ENCODE measurements at regions not wholly inside any gene's neighbourhood (a gene's known extent, or its start where the extent isn't known, plus 50 kb on each side); places are given as distances from the start of the nearest gene placed in this dataset.

DNA sequence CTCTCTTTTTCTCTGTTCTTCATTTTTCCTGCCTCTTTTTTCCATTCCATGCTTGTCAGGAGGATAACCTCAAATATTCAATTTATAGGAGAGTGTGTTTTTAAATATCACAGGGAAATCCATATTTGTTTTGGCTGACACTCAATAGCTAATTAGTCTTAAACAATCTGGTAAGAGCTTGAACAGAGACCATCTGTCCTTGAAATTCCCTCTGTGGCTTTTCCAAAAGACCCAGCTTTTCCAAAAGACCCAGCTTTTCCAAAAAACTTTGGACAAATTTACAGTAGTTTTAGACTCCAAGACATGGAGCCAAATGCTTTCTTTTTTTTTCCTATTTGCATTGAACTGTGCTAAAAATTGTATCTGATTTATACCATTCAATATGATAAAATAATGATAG lies 127.4 kb upstream of the FAM83B start:
- no peak for DNase-seq

DNA sequence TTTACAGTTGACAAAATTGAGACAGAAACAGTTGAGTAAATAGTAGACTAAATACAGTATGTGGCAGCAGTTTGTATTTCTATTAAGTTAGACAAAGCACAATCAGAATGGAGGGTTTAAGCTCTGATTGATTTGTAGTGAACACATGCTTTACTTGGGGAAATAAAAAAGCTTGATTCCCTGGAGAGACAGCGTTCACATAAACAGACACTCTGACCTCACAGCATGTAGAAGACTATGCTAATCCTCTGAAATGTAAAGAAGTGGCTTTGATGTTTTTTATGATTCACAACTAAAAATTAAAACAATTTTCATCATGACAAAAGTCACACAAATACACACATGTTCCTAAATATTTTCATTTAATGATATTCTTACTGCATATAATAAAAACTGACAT lies 126.9 kb upstream of the FAM83B start:
- no peak for DNase-seq

DNA sequence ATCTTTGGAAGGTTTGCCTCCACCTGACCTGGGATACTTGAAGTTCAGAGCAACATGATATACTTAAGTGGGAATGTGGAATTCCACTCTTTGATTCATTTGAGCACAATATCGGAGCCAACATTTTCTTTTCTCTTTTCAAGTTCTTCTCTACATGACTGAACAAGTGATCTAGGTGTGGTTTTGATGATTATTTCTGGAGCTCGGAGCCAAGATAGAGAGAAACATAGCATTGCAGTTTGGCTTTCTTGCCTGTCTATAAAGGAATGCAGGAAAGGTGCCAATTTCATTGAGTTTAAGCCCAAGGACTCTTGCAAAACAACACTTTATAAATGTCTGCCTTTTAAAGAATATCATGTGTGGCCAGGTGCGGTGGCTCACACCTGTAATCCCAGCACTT lies 124.2 kb upstream of the FAM83B start:
- no peak for DNase-seq

DNA sequence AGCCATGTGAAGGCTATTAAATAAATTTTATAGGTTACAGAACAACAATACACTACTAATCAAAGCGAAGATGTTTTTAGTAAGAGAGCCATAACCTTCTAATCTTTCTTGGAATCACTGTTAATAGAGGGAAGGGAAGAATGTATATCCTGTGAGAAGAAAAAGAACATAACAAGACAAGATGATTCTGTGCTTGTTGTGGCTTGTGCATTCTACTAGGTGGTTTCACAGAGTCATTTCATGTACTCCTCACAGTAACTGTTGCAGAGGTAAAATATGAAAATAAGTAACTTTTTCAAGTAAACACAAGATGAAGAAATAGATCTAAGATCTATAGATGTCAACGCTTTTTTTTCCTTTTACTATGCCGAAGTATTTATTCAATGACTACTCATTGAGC lies 116.9 kb upstream of the FAM83B start:
- no peak for DNase-seq

DNA sequence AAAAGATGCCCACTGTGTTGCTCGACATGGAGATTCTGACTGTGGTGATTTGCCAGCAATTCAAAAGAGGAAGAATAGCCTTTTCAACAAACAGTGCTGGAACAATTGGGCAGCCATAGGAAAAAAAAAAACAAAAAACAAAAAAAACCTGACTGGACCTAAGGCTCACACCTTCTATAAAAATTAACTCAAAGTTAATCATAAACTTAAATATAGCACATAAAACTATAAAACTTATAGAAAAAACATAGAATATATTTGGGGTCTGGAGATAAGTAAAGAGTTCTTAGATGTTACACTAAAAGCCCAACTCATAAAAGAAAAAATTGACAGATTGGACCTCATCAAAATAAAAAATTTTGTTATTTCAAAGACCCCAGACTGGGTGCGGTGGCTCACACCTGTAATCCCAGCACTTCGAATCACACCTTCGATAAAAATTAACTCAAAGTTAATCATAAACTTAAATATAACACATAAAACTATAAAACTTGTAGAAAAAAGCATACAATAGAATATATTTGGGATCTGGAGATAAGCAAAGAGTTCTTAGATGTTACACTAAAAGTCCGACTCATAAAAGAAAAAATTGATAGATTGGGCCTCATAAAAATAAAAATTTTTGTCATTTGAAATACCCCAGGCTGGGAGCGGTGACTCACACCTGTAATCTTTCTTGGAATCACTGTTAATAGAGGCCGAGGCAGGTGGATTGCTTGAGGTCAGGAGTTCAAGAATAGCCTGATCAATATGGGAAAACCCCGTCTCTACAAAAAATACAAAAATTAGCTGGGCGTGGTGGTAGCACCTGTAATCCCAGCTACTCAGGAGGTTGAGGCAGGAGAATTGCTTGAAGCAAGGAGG lies 115.6 kb upstream of the FAM83B start:
- DNase-seq, result no peak

DNA sequence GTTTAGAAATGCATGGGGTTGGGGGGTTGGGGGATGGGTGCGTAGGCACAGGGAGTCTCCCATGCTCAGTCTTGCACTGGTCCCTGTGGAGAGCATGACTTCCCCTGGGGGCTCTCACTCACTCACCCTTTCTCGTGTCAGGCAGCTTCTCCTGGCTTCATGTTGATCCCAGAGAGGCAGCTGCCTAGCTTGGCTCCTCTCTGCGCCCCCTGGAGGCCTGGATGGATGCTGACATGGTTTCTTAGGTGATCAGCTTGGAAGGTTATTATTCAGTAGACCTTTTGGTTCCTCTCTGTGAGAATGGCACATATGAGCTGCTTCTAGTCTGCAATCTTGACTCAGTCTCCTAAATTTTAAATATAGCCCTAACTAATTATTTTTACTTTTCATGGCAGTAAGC lies 109.3 kb upstream of the FAM83B start:
- no peak for DNase-seq

DNA sequence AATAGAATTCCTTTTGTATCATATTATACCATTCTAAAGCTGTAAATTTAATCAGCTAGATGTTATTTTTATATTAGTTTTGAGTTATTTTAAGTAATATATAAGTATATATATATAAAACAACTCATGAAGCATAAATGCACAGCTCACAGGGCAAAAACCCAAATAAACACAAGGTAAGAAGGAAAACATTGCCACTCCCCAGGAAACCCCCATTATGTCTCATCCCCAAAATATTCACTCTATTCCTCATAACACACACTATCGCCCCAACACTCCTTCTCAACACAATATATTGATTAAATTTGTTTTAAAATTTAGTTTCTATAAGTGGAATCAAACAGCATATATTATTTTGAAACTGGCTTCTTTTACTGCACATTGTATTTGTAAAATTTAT lies 98.6 kb upstream of the FAM83B start:
- DNase-seq, result no peak

DNA sequence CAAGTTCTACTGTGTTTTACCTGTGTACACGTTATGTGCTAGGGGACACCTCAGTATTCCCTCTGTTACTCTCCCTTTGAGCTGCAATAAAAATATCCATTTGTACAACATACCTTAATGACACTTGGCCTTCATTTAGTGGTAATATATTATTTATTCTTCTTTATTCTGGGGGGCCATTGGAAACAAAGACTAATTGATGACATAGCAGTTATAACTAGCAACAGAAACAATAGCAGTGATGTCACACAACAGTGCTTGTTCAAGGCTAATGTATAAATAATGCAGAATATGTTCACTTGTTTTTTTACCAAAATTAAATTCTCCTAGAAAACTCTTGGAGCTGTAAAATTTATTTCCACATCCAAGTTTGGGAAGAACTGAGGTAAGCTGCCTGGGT lies 92.2 kb upstream of the FAM83B start:
- DNase-seq, result no peak

DNA sequence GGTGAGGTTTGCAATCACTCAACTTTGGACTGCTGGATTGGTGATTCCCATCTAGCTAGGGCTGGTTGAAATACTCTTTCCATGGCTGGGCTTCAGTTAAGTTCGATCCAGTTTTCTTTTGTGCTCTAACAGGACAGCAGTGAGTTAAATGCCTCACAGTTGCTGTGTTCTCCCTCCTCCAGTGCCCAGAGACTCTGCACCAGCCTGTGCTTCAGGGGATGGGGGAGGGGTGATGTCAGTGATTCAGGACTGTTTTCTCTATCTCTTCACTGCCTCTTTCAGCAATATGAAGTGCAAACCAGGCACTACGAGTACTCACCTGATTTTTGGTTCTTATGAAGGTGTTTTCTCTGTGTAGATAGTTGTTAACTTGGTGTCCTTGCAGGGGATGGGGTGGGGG lies 88.2 kb upstream of the FAM83B start:
- DNase-seq, result no peak

DNA sequence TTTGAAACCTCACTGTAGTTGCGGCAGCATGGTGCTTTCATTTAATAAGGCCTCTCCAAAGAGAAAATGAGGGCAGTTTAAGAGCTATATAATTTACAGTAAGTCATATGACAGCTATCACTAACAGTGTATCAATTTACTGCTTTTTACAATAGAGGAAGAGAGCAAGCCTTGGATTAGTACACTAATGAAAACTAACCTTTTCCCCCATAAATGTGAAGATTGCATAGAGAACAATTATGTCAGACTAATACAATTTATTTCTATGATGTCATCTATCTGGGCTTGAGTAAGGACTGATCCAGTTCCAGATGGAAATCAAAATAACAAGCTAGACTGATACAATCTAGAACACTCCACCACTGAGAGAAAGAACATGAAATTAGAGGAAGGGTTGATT lies 78.1 kb upstream of the FAM83B start:
- no peak for DNase-seq

DNA sequence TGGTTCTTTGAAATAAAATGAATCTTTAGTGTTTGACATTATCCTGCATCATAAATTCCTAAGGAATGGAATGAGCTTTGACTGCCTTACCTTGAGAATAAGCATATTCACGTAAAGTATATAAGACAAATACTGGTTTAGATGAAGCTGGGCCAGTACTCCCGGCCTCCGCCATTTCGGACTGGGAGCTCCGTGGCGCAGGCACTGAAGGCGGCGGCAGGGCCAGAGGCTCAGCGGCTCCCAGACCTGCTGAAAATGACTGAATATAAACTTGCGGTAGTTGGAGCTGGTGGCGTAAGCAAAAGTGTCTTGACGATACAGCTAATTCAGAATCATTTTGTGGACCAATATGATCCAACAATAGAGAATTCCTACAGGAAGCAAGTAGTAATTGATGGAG lies 76.2 kb upstream of the FAM83B start:
- DNase-seq, result no peak

DNA sequence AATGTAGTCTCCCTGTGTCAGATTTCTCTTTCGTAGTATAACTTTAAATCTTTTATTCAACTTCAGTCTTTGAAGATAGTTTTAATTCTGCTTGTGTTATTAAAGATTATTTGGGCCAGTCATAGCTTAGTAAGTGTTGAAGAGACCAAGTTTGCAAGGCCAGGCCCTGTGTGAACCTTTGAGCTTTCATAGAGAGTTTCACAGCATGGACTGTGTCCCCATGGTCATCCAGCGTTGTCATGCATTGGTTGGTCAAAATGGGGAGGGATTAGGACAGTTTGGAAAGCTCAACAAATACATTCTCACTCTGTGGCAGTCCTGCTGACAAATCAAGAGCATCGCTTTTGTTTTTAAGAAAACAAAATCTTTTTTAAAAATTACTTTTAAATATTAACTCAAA lies 74.6 kb upstream of the FAM83B start:
- no peak for DNase-seq

DNA sequence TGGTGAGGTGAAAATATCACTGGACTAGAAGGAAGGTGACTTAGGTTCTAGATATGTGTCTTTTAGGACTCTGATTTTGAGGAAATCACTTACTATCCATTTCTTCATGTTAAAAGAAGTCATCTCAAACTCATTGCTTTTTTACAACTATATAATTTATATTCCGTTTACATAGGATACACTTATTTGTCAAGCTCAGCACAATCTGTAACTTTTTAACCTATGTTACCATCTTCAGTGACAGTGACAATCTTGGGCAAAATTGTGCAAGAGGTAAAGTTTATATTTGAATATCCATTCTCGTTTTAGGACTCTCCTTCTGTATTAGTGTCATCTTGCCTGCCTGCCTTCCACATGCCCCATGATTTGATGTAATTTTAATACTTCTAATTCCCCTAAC lies 74.0 kb upstream of the FAM83B start:
- DNase-seq, result no peak

DNA sequence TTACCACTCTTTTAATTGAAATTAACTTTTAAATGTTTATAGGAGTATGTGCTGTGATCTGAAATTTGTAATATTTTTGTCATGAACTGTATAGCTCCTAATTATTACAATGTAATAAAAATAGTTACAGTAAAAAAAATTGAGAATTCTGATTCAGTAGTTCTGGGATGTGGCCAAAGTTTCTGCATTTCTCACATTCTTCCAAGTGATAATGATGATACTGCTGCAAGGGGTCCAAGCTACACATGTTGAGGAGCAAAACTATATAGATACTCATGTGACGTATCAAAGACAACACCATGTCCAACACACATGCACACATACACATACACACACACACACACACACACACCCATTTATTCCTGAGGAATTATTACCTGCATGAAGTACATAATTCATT lies 71.0 kb upstream of the FAM83B start:
- DNase-seq, result peak; percentile 76

DNA sequence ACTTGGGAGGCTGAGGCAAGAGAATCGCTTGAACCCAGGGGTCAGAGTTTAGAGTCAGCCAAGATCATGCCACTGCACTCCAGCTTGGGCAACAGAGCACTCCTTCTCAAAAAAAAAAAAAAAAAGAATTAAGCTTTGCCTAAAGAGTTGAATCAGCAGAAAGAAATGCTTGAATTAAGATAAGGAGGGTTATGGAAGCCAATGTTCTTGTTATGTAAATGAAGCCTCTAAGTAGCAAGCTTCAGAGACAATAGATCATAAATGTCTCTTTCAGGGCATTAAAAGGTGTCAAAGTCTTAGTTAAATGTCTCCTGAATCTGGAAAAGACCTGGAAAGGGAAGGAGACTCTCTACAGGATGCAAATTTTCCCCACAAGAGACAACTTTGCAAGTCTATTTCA lies 69.7 kb upstream of the FAM83B start:
- no peak for DNase-seq

DNA sequence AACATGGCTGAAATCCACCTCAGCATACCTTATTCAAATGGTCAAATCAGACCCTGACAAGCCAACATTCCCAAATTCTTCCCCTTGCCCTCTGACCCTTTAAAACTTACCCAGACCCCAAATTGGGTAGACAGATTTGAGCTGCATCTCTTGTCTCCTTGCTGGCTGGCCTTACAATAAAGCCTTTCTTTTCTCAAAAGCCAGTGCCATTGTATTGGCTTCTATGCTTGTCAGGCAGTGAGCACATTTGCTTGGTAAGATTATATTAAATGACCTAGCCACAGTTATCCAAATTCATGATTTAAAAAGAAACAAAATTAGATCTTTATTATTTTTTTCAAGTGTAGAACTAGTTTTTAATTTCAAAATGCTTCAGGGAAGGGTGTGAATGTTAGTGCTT lies 67.8 kb upstream of the FAM83B start:
- no peak for DNase-seq

DNA sequence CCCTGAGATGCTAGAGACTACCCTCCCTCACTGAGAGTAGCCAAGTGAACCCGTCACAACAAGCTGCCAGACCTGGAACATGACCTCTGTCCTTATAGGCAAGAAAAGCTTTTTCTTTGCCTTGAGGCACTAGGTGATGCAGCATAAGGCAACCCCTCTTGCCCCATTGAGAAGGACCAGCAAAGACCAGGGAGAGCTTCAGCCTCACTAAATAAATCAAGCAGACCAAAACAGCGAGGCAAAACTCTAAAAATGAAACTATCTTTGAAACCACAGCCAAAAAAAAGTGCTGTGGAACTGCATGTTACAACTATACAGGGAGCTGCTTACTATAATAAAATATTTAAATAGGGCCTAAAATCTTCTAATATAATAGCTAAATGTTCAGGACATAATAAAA lies 62.6 kb upstream of the FAM83B start:
- no peak for DNase-seq

DNA sequence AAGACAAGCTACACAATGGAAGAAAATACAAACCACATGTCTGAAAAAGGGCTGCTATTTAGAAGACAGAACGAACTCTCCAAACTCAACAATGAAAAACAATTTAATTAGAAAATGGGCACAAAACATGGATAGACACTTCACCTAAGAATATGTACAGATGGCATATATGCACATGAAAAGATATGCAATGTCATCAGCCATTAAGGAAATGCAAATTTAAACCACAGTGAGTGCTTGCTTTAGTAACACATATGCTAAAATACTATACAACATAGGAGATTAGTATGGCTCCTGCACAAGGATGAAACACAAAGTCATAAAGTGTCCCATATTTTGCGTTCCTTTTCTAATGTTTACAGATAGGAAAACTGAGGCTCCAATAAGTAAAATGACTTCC lies 60.4 kb upstream of the FAM83B start:
- no peak for DNase-seq

DNA sequence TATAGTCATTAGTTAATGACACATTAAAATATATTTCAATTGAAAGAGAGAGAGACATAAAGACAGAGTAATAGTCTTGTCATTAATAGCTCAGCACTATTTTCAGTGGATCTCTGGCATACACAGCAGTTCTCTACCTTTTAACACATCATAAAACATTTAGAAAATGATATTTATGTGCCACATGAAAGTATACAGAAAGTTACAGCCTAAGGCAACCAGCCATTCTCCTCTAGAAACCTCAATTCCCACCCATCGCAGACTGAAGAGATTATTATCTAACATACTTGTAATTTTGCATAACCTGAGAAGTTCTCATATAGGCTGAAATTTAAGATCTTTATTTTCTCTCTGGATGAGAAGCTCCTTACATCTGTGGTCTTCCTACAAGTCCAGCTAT lies 58.7 kb upstream of the FAM83B start:
- no peak for DNase-seq

All from fibroblast of skin of right biceps (primary cell).